ENCODE measurements at regions not wholly inside any gene's neighbourhood (a gene's known extent, or its start where the extent isn't known, plus 50 kb on each side); places are given as distances from the start of the nearest gene placed in this dataset.

- TF ChIP-seq, protein P1, sequence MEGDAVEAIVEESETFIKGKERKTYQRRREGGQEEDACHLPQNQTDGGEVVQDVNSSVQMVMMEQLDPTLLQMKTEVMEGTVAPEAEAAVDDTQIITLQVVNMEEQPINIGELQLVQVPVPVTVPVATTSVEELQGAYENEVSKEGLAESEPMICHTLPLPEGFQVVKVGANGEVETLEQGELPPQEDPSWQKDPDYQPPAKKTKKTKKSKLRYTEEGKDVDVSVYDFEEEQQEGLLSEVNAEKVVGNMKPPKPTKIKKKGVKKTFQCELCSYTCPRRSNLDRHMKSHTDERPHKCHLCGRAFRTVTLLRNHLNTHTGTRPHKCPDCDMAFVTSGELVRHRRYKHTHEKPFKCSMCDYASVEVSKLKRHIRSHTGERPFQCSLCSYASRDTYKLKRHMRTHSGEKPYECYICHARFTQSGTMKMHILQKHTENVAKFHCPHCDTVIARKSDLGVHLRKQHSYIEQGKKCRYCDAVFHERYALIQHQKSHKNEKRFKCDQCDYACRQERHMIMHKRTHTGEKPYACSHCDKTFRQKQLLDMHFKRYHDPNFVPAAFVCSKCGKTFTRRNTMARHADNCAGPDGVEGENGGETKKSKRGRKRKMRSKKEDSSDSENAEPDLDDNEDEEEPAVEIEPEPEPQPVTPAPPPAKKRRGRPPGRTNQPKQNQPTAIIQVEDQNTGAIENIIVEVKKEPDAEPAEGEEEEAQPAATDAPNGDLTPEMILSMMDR (IDR thresholded peaks at IDR 0.05), result no peak
- no peak for TF ChIP-seq POLR2AphosphoS5 (IDR thresholded peaks at IDR 0.05)
Measured at GRCh38 chr10:71060476-71061426, 151.6 kb upstream of the UNC5B start.

Measured in upper lobe of left lung (tissue), 4 donors.